ENCODE measurements at regions not wholly inside any gene's neighbourhood (a gene's known extent, or its start where the extent isn't known, plus 50 kb on each side); places are given as distances from the start of the nearest gene placed in this dataset.

GRCh38 chr1:229980009-229980408 is 87.0 kb upstream of the GALNT2 start:
- no peak for DNase-seq

- DNase-seq = no peak
Measured at GRCh38 chr1:229981736-229982135, 85.3 kb upstream of the GALNT2 start.

GRCh38 chr1:229984310-229984991 is 82.6 kb upstream of the GALNT2 start:
- DNase-seq = no peak

GRCh38 chr1:229984992-229985612 is 81.9 kb upstream of the GALNT2 start:
- DNase-seq = no peak

- no peak for DNase-seq
Measured at GRCh38 chr1:229985613-229986010, 81.4 kb upstream of the GALNT2 start.

GRCh38 chr1:229986737-229987337 is 80.2 kb upstream of the GALNT2 start:
- DNase-seq = no peak

- DNase-seq = no peak
Measured at GRCh38 chr1:229987953-229988352, 79.1 kb upstream of the GALNT2 start.

- no peak for DNase-seq
Measured at GRCh38 chr1:229988534-229988933, 78.5 kb upstream of the GALNT2 start.

GRCh38 chr1:229989591-229990248 is 77.3 kb upstream of the GALNT2 start:
- DNase-seq = no peak

- DNase-seq = no peak
Measured at GRCh38 chr1:229990326-229990725, 76.7 kb upstream of the GALNT2 start.

GRCh38 chr1:229991104-229991513 is 75.9 kb upstream of the GALNT2 start:
- DNase-seq = no peak

GRCh38 chr1:229991724-229992333 is 75.2 kb upstream of the GALNT2 start:
- DNase-seq = no peak

GRCh38 chr1:229993060-229993459 is 74.0 kb upstream of the GALNT2 start:
- DNase-seq = no peak

GRCh38 chr1:229993894-229994293 is 73.1 kb upstream of the GALNT2 start:
- no peak for DNase-seq

- DNase-seq = no peak
Measured at GRCh38 chr1:229999004-229999670, 67.9 kb upstream of the GALNT2 start.

GRCh38 chr1:230000493-230001184 is 66.4 kb upstream of the GALNT2 start:
- DNase-seq = no peak

- DNase-seq = no peak
Measured at GRCh38 chr1:230002164-230002803, 64.8 kb upstream of the GALNT2 start.

- DNase-seq = no peak
Measured at GRCh38 chr1:230003409-230003808, 63.6 kb upstream of the GALNT2 start.

- no peak for DNase-seq
Measured at GRCh38 chr1:230005040-230005439, 62.0 kb upstream of the GALNT2 start.

GRCh38 chr1:230008721-230009120 is 58.3 kb upstream of the GALNT2 start:
- DNase-seq = no peak

- DNase-seq = no peak
Measured at GRCh38 chr1:230009611-230010313, 57.3 kb upstream of the GALNT2 start.
